Neuronal stem cell (in vitro differentiated cells): ENCODE measurements at regions not wholly inside any gene's neighbourhood (a gene's known extent, or its start where the extent isn't known, plus 50 kb on each side); places are given as distances from the start of the nearest gene placed in this dataset.

Experiments used
- DNase-seq: peaks from one replicate; pipeline ENCODE4 v3.0.0-alpha.2; 2013; ENCODE audit warnings: low spot score
- H2AFZ ChIP-seq: one replicate; pipeline ENCODE4 v1.6.1; 2013; ENCODE audit warnings: mild to moderate bottlenecking, low read length, inconsistent platforms
- H2AK5ac ChIP-seq: 2 replicates; pipeline ENCODE4 v1.6.1; 2013; ENCODE audit warnings: low read depth, mild to moderate bottlenecking, inconsistent platforms, low read length, moderate library complexity, mixed read lengths
- H2BK120ac ChIP-seq: 2 replicates; pipeline ENCODE4 v1.6.1; 2013; ENCODE audit warnings: low read depth, mild to moderate bottlenecking, inconsistent platforms, low read length, moderate library complexity, mixed read lengths
- H2BK12ac ChIP-seq: one replicate; pipeline ENCODE4 v1.6.1; 2013; ENCODE audit warnings: low read length, inconsistent platforms
- H2BK15ac ChIP-seq: 2 replicates; pipeline ENCODE4 v1.6.1; 2013; ENCODE audit warnings: mild to moderate bottlenecking, low read length, inconsistent platforms, mixed read lengths
- H2BK5ac ChIP-seq: one replicate; pipeline ENCODE4 v1.6.1; 2013; ENCODE audit warnings: inconsistent platforms, mild to moderate bottlenecking, low read length, moderate library complexity
- H3K14ac ChIP-seq: one replicate; pipeline ENCODE4 v1.6.1; 2013; ENCODE audit warnings: low read length, inconsistent platforms
- H3K18ac ChIP-seq: 2 replicates; pipeline ENCODE4 v1.6.1; 2013; ENCODE audit warnings: low read length, inconsistent platforms
- H3K23ac ChIP-seq: 2 replicates; pipeline ENCODE4 v1.6.1; 2013; ENCODE audit warnings: low read depth, mild to moderate bottlenecking, mixed read lengths, low read length, inconsistent platforms; ENCODE audit not compliant: poor library complexity
- H3K27ac ChIP-seq: replicated peaks from 3 replicates; pipeline ENCODE4 v1.5.1; 2013; ENCODE audit warnings: low read length, inconsistent platforms
- H3K27me3 ChIP-seq, 3 experiments: 2 replicates each; pipeline ENCODE4 v1.6.1; 2013; ENCODE audit warnings: low read length in 3 of 3, mild to moderate bottlenecking in 2 of 3, inconsistent platforms in 1 of 3, low read depth in 1 of 3, mixed read lengths in 1 of 3, moderate library complexity in 1 of 3; ENCODE audit not compliant: control insufficient read depth in 3 of 3, insufficient read depth in 3 of 3
- H3K36me3 ChIP-seq, 2 donors: replicated peaks in 1 of 2; 2 replicates each; pipeline ENCODE4 v1.6.1; 2013; ENCODE audit warnings: low read length in 2 of 2; ENCODE audit not compliant: control insufficient read depth in 2 of 2, insufficient read depth in 2 of 2
- H3K4ac ChIP-seq: 2 replicates; pipeline ENCODE4 v1.6.1; 2013; ENCODE audit warnings: inconsistent platforms, mild to moderate bottlenecking, low read length, moderate library complexity
- H3K4me1 ChIP-seq, 2 donors: 1 replicate in 1 of 2; 2 replicates in 1 of 2; pipeline ENCODE4 v1.6.1; 2013; ENCODE audit warnings: low read length in 2 of 2, low read depth in 1 of 2; ENCODE audit not compliant: control insufficient read depth in 2 of 2, insufficient read depth in 1 of 2
- H3K4me2 ChIP-seq: one replicate; pipeline ENCODE4 v1.6.1; 2013; ENCODE audit warnings: mild to moderate bottlenecking, low read length, inconsistent platforms; ENCODE audit not compliant: insufficient read depth, poor library complexity, severe bottlenecking
- H3K4me3 ChIP-seq, 2 donors: 2 replicates each; pipeline ENCODE4 v1.5.1; 2013; ENCODE audit warnings: low read length in 2 of 2, mild to moderate bottlenecking in 2 of 2, inconsistent platforms in 1 of 2, moderate library complexity in 1 of 2
- H3K79me1 ChIP-seq: one replicate; pipeline ENCODE4 v1.6.1; 2013; ENCODE audit warnings: low read depth, mild to moderate bottlenecking, inconsistent platforms, low read length, moderate library complexity
- H3K9ac ChIP-seq: one replicate; pipeline ENCODE4 v1.6.1; 2013; ENCODE audit warnings: mild to moderate bottlenecking, low read depth, low read length, inconsistent platforms; ENCODE audit not compliant: poor library complexity
- H3K9me3 ChIP-seq, 2 donors: replicated peaks in 1 of 2; 2 replicates each; pipeline versions ENCODE3 to v1.6.1; 2013; ENCODE audit warnings: low read length in 2 of 2, mild to moderate bottlenecking in 2 of 2, inconsistent platforms in 1 of 2, low read depth in 1 of 2, mixed read lengths in 1 of 2, moderate library complexity in 1 of 2; ENCODE audit not compliant: control insufficient read depth in 2 of 2, insufficient read depth in 1 of 2
- H4K8ac ChIP-seq: one replicate; pipeline ENCODE4 v1.6.1; 2013; ENCODE audit warnings: low read depth, mild to moderate bottlenecking, inconsistent platforms, low read length, moderate library complexity
- H4K91ac ChIP-seq: one replicate; pipeline ENCODE4 v1.6.1; 2013; ENCODE audit warnings: low read length, low read depth, mild to moderate bottlenecking, inconsistent platforms; ENCODE audit not compliant: poor library complexity
- WGBS, 2 donors: extraction: QIAGEN DNeasy Blood & Tissue Kit; methylation state at CpG; one replicate each; pipeline ENCODE4 v1.1.7; 2013; ENCODE audit warnings: missing lambda C conversion rate in 2 of 2, mixed read lengths in 1 of 2; ENCODE audit not compliant: insufficient read length in 2 of 2, insufficient replicate concordance in 1 of 2; ENCODE audit errors: extremely low coverage in 2 of 2; 5-methylcytosine and 5-hydroxymethylcytosine counted together

GRCh38 chr2:120941571-120942120, 206.0 kb downstream of the GLI2 start:
- Histone ChIP-seq H3K4me1 (peaks cover 8 to 28% of the 10 kb centered on the region in 2 donors), H3K4ac (no peak overlapping the region), H3K79me1 (peaks cover 16% of the 10 kb centered on the region), H2AK5ac (no peak overlapping the region), H4K8ac (no peak overlapping the region), H4K91ac (no peak overlapping the region), H3K14ac (no peak overlapping the region), H3K18ac (peak overlapping the region; percentile 64), H3K9me3 (peaks cover 0 to 4% of the 10 kb centered on the region in 2 donors), H3K27me3 (no peaks in the 10 kb centered on the region), H2BK15ac (no peak overlapping the region), H2BK5ac (no peak overlapping the region), H3K27ac (no peak overlapping the region), H3K23ac (peak overlapping the region; percentile 37), H3K9ac (peak overlapping the region; percentile 31), H3K4me3 (no peak overlapping the region), H2BK12ac (no peak overlapping the region), H3K4me2 (no peak overlapping the region), H3K36me3 (peaks cover 17 to 75% of the 10 kb centered on the region in 2 donors), H2BK120ac (no peak overlapping the region), H2AFZ (no peak overlapping the region)
- no peak for DNase-seq
- WGBS, 2 donors: no CpG with 5 or more reads among the region's 11 CpGs

- Histone ChIP-seq H3K4ac (no peak overlapping the region), H4K91ac (peak overlapping the region; percentile 6), H2BK12ac (no peak overlapping the region), H4K8ac (no peak overlapping the region), H3K36me3 (peaks cover 17 to 76% of the 10 kb centered on the region in 2 donors), H3K4me2 (no peak overlapping the region), H3K23ac (no peak overlapping the region), H3K27me3 (no peaks in the 10 kb centered on the region), H2BK120ac (no peak overlapping the region), H3K14ac (peak overlapping the region; percentile 17), H3K9me3 (peaks cover 0 to 4% of the 10 kb centered on the region in 2 donors), H3K9ac (no peak overlapping the region), H2BK15ac (no peak overlapping the region), H3K79me1 (peaks cover 23% of the 10 kb centered on the region), H3K27ac (no peak overlapping the region), H3K4me1 (peaks cover 8 to 24% of the 10 kb centered on the region in 2 donors), H3K18ac (peak overlapping the region; percentile 29), H2AK5ac (peak overlapping the region; percentile 74), H2BK5ac (peak overlapping the region; percentile 89), H3K4me3 (no peak overlapping the region), H2AFZ (no peak overlapping the region)
- 100% methylated on average over 8 of the region's 15 CpGs; no CpG with 5 or more reads in 1 of the 2 donors for WGBS, 2 donors
- no peak for DNase-seq
Measured at GRCh38 chr2:120942658-120943057, 207.0 kb downstream of the GLI2 start.

- no peak for DNase-seq
- Histone ChIP-seq H4K91ac (peak overlapping the region; percentile 6), H4K8ac (peak overlapping the region; percentile 50), H2BK12ac (no peak overlapping the region), H3K23ac (no peak overlapping the region), H3K4me3 (no peak overlapping the region), H3K4ac (no peak overlapping the region), H3K9me3 (peaks cover 0 to 4% of the 10 kb centered on the region in 2 donors), H3K79me1 (peaks cover 23% of the 10 kb centered on the region), H3K18ac (peak overlapping the region; percentile 53), H3K27me3 (no peaks in the 10 kb centered on the region), H2BK15ac (no peak overlapping the region), H3K9ac (peak overlapping the region; percentile 51), H3K36me3 (peaks cover 16 to 77% of the 10 kb centered on the region in 2 donors), H2AK5ac (peak overlapping the region; percentile 74), H2BK120ac (no peak overlapping the region), H3K4me1 (peaks cover 8 to 24% of the 10 kb centered on the region in 2 donors), H3K14ac (peak overlapping the region; percentile 22), H3K4me2 (no peak overlapping the region), H2BK5ac (peak overlapping the region; percentile 89), H3K27ac (no peak overlapping the region), H2AFZ (no peak overlapping the region)
- no CpG with 5 or more reads among the region's 9 CpGs for WGBS, 2 donors
Measured at GRCh38 chr2:120943403-120944034, 207.9 kb downstream of the GLI2 start.

- Histone ChIP-seq H3K4me3 (no peak overlapping the region), H3K18ac (no peak overlapping the region), H3K9me3 (peaks cover 0 to 4% of the 10 kb centered on the region in 2 donors), H3K79me1 (peaks cover 32% of the 10 kb centered on the region), H2BK15ac (no peak overlapping the region), H3K23ac (no peak overlapping the region), H2BK120ac (no peak overlapping the region), H3K27me3 (no peaks in the 10 kb centered on the region), H2AK5ac (no peak overlapping the region), H3K27ac (no peak overlapping the region), H2BK12ac (no peak overlapping the region), H4K91ac (no peak overlapping the region), H3K4ac (no peak overlapping the region), H2AFZ (no peak overlapping the region), H3K9ac (no peak overlapping the region), H3K14ac (no peak overlapping the region), H2BK5ac (no peak overlapping the region), H3K4me1 (peaks cover 8 to 24% of the 10 kb centered on the region in 2 donors), H4K8ac (no peak overlapping the region), H3K4me2 (no peak overlapping the region), H3K36me3 (peaks cover 16 to 73% of the 10 kb centered on the region in 2 donors)
- no CpG with 5 or more reads among the region's 8 CpGs for WGBS, 2 donors
- DNase-seq: no peak
Measured at GRCh38 chr2:120944575-120944974, 208.9 kb downstream of the GLI2 start.
